Liver (tissue), 3 donors: ENCODE measurements at regions not wholly inside any gene's neighbourhood (a gene's known extent, or its start where the extent isn't known, plus 50 kb on each side); places are given as distances from the start of the nearest gene placed in this dataset.

Experiments
- FOXA1 ChIP-seq: IDR thresholded peaks from 2 replicates; pipeline ENCODE4 v1.6.1; 2016; ENCODE audit warnings: antibody characterized with exemption
- SP1 ChIP-seq: IDR thresholded peaks from 2 replicates; pipeline ENCODE4 v1.6.1; 2018; ENCODE audit warnings: antibody characterized with exemption, mild to moderate bottlenecking
- YY1 ChIP-seq: IDR thresholded peaks from 2 replicates; pipeline ENCODE4 v1.6.1; 2016; ENCODE audit warnings: antibody characterized with exemption, mild to moderate bottlenecking
- TF ChIP-seq, protein P1 (sequence below): fragments of 150-350 bp; IDR thresholded peaks from 2 replicates; pipeline ENCODE4 v1.5.1; 2017; ENCODE audit warnings: improper control_type of control experiment, low read depth, low read length; ENCODE audit not compliant: missing input control
- TF ChIP-seq, protein P2 (sequence below): IDR thresholded peaks from 2 replicates; pipeline ENCODE4 v1.6.1; 2016; ENCODE audit warnings: antibody characterized with exemption
- donor health status: healthy.
- donor health status: healthy.

- TF ChIP-seq, protein P1, sequence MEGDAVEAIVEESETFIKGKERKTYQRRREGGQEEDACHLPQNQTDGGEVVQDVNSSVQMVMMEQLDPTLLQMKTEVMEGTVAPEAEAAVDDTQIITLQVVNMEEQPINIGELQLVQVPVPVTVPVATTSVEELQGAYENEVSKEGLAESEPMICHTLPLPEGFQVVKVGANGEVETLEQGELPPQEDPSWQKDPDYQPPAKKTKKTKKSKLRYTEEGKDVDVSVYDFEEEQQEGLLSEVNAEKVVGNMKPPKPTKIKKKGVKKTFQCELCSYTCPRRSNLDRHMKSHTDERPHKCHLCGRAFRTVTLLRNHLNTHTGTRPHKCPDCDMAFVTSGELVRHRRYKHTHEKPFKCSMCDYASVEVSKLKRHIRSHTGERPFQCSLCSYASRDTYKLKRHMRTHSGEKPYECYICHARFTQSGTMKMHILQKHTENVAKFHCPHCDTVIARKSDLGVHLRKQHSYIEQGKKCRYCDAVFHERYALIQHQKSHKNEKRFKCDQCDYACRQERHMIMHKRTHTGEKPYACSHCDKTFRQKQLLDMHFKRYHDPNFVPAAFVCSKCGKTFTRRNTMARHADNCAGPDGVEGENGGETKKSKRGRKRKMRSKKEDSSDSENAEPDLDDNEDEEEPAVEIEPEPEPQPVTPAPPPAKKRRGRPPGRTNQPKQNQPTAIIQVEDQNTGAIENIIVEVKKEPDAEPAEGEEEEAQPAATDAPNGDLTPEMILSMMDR, result no peak
- TF ChIP-seq SP1 (no peak), YY1 (no peak), FOXA1 (no peak)
- TF ChIP-seq, protein P2, sequence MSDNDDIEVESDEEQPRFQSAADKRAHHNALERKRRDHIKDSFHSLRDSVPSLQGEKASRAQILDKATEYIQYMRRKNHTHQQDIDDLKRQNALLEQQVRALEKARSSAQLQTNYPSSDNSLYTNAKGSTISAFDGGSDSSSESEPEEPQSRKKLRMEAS, result no peak
These were observed 76.2 kb upstream of the FRMD6 start for GRCh38 chr14:51575349-51576116.
